Fibroblast of pulmonary artery (primary cell): ENCODE measurements at regions not wholly inside any gene's neighbourhood (a gene's known extent, or its start where the extent isn't known, plus 50 kb on each side); places are given as distances from the start of the nearest gene placed in this dataset.
A peak's percentile ranks its signal among the peaks of the same experiment; 100 is the strongest.

Experiments
- DNase-seq: peaks from one replicate; pipeline ENCODE4 v3.0.0-alpha.2; 2010; ENCODE audit warnings: low read depth
- H3K4me3 ChIP-seq: replicated peaks from 2 replicates; pipeline ENCODE4 v1.5.1; 2011; ENCODE audit warnings: low read depth, mild to moderate bottlenecking, control low read depth, low read length, moderate library complexity
- TF ChIP-seq, protein P1 (sequence below): IDR thresholded peaks from 2 replicates; pipeline ENCODE4 v1.5.1; 2011; ENCODE audit warnings: mild to moderate bottlenecking, control low read depth, low read length, inconsistent platforms; ENCODE audit errors: missing control alignments

DNA sequence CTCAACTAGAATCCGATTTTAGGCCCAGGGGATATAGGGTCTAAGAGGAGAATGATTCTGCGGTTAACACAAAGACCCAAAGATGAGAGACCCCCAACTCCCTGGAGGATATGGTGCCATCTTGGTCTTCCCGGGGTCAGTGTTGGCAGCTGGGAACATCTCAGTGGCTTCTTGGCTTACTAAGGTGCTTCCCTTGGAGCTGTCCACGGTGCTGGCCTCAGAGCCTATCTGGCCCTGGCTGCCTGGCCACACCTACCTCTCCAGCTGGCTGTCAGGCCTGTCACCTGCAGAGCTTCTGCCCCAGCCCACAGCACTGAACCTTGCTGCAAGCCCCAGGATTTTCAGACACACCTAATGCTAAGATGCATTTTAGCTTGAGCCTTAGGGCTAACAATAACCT, 70.7 kb upstream of the THY1 start:
- TF ChIP-seq, protein P1, sequence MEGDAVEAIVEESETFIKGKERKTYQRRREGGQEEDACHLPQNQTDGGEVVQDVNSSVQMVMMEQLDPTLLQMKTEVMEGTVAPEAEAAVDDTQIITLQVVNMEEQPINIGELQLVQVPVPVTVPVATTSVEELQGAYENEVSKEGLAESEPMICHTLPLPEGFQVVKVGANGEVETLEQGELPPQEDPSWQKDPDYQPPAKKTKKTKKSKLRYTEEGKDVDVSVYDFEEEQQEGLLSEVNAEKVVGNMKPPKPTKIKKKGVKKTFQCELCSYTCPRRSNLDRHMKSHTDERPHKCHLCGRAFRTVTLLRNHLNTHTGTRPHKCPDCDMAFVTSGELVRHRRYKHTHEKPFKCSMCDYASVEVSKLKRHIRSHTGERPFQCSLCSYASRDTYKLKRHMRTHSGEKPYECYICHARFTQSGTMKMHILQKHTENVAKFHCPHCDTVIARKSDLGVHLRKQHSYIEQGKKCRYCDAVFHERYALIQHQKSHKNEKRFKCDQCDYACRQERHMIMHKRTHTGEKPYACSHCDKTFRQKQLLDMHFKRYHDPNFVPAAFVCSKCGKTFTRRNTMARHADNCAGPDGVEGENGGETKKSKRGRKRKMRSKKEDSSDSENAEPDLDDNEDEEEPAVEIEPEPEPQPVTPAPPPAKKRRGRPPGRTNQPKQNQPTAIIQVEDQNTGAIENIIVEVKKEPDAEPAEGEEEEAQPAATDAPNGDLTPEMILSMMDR, result no peak
- H3K4me3 ChIP-seq, result no peak overlapping the region
- DNase-seq, result peak; percentile 36

GRCh38 chr11:119491753-119492510, 69.0 kb upstream of the THY1 start:
- TF ChIP-seq, protein P1, result peak; percentile 47
- no peak for DNase-seq
- H3K4me3 ChIP-seq, result no peak overlapping the region

DNA sequence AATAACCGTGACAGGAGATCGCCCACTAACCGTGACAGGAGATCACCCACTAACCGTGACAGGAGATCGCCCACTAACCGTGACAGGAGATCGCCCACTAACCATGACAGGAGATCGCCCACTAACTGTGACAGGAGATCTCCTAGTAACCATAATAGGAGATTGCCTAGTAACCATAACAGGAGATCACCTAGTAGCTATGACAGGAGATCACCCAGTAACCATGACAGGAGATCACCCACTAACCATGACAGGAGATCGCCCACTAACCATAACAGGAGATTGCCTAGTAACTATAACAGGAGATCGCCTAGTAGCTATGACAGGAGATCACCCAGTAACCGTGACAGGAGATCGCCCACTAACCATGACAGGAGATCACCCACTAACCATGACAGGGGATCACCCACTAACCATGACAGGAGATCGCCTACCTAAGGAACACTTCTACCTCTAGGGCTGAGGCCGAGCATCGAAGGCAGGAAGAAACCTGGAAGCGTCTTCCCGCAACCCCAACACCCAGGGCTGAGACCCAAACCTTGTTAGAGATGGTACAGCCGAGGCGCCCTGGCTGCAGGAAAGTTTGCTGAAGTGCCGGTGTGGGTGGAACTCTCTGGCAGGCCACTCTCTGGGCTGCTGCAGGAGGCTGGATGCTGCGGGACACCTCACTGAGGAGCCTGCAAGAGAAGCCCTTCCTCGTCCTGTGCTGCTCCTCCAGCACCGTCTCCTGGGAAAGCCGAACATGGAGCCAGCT, 67.5 kb upstream of the THY1 start:
- TF ChIP-seq, protein P1, result no peak
- no peak for DNase-seq
- no peak overlapping the region for H3K4me3 ChIP-seq

- H3K4me3 ChIP-seq, result no peak overlapping the region
- DNase-seq, result no peak
- TF ChIP-seq, protein P1, result no peak
These were observed 66.1 kb upstream of the THY1 start for GRCh38 chr11:119489087-119489486.

DNA sequence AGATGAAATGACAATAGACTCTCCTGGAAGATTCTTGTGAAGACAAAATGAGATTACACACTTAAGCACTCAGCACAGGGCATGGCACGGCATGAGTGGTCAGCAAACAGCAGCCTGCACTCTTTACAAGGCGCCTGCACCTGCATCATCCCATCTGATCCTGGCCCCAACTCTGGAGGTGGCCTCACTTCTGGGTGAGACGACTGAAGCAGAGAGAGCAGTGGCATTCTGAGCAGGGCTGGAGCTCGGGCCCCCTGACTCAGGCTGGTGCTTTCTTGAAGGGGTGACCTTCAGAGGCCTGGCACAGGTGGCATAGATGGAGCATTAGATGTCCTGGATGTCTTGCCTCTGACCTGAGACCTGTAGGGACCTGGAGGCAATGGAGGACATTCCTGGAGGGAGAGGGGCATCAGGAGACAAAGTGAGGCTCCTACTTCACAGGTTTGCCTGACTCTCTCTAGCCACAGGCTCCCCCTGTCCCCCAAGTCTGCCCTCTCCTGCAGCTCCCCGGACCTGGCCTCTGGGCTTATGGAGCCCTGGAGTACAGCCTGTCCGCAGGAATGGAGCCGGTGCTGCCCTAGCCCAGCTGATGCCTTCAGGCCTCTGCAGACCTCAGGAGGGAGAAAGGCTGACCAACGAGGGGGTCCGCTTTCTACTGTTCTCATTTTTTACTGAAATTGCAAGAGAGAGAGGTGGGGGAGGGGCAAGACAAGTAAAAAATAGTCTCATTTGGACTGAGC, 65.5 kb upstream of the THY1 start:
- TF ChIP-seq, protein P1, result no peak
- DNase-seq, result no peak
- H3K4me3 ChIP-seq, result no peak overlapping the region

DNA sequence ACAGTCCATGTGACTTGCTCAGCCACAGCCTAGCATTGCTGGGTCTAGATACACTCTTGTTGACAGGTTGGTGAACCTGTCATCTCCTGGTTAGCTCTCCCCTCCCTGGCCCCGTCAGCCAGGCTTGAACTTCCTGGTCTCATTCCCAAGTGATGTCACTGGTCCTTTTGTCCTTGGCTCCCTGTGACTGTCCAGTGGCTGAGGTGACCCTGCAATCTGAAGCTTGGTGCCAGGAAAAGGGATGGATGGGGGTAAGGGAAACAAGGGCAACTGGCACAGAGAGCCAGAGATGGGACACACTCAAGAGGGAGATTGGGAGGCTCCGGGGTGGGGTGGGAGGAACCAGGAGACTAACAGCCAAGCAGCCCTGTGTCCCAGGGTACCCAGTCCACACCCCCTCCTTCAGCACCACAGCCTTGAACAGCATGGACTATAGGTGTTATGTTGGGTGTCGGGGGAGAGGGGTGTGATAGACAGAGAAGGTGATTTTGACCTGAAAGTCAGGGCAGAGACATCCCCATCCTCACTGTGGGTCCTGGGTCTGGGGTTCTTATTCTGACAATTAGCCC, 63.8 kb upstream of the THY1 start:
- TF ChIP-seq, protein P1, result no peak
- no peak overlapping the region for H3K4me3 ChIP-seq
- no peak for DNase-seq
